NCI-H82 treated with DMSO at 0.1 percent for 48 hours (cell line): ENCODE measurements at regions not wholly inside any gene's neighbourhood (a gene's known extent, or its start where the extent isn't known, plus 50 kb on each side); places are given as distances from the start of the nearest gene placed in this dataset.

ENCODE experiments used
- DNase-seq: peaks from one replicate; lab custom pipeline; 2025; ENCODE audit not compliant: unreplicated experiment; lab: John Stamatoyannopoulos, UW

- no peak for DNase-seq
Observed at GRCh38 chr6:139426795-139427194, 52.3 kb upstream of the CITED2 start.

DNA sequence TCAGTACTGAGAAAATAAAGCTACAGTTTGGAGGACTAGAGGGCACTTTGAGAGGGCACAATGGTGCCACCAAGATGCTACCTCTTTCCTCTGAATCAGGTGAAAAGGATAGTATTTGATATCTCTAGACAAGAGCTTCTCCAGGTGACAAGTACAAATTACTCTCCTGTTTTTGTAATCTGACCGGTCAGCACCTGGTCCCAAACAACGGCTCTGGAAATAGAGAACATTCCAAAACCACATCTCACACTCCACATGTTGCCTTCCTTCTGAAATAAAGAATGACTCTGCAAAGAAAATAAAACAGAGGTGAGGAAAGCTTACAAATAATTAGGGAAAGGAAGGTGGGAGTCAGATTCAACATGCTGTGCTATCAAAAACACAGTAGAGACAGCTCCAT is 51.3 kb upstream of the CITED2 start:
- no peak for DNase-seq

DNA sequence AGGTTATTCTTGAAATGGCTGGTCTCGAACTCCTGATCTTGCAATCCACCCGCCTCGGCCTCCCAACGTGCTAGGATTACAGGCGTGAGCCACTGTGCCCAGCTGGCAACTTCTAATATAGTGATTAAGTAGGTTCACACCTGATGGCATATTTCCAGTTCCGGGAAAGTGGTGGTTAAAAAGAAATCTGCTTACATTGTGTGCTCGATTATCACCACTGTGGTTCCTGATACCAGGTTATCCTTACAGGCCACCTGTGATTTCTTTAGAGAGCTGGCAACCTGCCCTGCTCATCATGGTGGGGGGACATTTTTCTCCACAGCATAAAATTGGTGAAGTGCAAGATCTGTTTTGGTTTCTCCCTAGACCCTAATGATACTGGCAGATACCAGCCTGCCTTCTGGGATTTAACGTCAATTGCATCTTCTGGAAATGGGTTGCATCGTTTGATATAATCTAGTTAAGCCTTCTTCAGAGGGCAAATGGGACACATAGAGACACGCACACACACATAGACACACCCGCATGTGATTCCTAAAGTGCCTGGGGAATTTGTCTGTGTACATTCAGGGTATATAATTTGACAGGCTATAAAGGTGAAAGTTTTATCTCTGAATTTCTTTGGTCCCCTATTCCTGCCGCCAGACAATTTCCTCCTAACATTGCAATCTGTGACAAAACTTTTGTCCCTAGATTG is 49.7 kb upstream of the CITED2 start:
- DNase-seq: no peak
